ENCODE measurements at regions not wholly inside any gene's neighbourhood (a gene's known extent, or its start where the extent isn't known, plus 50 kb on each side); places are given as distances from the start of the nearest gene placed in this dataset.

DNA sequence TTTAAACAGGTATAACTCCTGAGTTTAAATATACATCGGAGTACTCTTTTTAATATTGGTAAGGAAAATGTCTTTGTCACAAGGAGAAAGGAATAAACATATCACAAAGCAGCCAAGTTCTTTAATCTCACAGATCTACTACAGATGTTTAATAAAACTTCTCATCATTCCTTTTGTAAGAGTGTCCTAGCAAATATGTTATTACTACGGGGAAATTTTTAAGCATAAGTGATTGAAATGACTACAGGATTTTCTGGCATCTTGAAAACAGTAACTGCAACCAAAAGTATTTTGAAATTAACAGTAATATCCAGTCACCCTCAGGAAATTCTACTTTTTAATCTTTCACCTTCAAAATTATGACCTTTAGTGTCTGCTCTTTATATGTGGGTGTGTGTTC is 403.1 kb downstream of the IRS1 start:
- DNase-seq (ENCODE audit: low read depth): no peak

DNA sequence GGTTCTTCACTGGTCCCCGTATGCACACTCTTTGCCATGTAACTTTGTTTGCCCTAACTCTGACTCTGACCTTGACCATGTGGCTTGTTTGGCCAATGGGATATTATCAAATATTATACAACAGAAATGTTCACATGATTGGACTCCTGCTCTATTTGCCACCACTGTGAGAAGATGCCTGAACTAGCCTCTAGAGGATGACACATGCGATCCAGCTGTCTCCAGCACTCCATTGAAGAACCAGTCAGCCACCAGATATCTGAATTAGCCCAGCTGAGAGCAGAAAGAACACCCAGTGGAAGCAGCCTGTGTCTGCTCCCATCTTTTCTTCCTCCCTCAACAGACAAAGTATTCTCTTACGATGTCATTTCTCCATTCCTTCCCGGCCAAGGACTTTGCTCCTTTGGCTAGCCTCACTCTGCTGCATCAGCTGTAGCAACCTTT is 412.1 kb downstream of the IRS1 start:
- DNase-seq (ENCODE audit: low read depth): no peak

GRCh38 chr2:226383461-226383860 is 416.2 kb downstream of the IRS1 start:
- DNase-seq (ENCODE audit: low read depth): no peak

GRCh38 chr2:226380679-226381078 is 418.9 kb downstream of the IRS1 start:
- DNase-seq (ENCODE audit: low read depth): no peak

GRCh38 chr2:226378753-226379705 is 420.6 kb downstream of the IRS1 start:
- DNase-seq (ENCODE audit: low read depth): no peak

GRCh38 chr2:226376516-226377180 is 423.0 kb downstream of the IRS1 start:
- no peak for DNase-seq (ENCODE audit: low read depth)

GRCh38 chr2:226366920-226367319 is 432.7 kb downstream of the IRS1 start:
- DNase-seq (ENCODE audit: low read depth): no peak

- no peak for DNase-seq (ENCODE audit: low read depth)
Observed at GRCh38 chr2:226364217-226364616, 435.4 kb downstream of the IRS1 start.

- DNase-seq (ENCODE audit: low read depth): peak; percentile 7
Observed at GRCh38 chr2:226362980-226363379, 436.6 kb downstream of the IRS1 start.

DNA sequence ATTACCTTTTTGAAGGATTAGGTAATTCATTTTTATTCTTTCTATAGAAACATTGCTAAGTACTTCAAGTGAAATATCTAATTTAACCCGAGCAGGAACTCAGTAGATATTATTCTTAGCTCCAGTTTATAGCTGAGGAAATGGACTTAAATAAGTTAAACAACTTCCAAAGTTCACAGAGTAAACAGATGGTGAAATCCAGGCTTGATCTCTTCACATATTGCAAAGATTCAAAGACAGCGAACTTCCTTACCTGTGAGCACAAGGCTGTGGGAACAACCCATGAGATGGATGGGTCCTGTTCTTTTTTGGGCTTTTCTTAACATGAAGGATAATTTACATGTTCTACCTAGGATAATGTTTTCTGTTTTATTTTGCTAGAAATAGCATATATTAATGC is 439.0 kb downstream of the IRS1 start:
- no peak for DNase-seq (ENCODE audit: low read depth)

DNA sequence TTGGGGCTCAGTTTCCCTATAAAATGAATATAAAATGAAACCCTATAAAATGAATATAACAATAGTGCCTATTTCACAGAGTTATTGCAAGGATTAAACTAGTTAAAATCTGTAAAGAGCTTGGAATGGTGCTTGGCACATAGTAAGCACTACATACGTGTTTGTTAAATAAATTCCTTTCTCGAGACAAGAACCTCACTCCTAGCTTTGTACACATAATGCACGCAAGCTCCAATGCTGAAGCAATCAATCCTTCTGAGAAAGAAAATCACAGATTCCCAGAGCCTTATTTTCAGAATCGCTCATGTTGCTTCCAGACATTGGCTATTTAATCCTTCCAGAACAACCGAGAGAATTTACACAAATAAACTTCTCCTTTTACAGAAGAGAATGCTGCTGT is 440.9 kb downstream of the IRS1 start:
- DNase-seq (ENCODE audit: low read depth): no peak

DNA sequence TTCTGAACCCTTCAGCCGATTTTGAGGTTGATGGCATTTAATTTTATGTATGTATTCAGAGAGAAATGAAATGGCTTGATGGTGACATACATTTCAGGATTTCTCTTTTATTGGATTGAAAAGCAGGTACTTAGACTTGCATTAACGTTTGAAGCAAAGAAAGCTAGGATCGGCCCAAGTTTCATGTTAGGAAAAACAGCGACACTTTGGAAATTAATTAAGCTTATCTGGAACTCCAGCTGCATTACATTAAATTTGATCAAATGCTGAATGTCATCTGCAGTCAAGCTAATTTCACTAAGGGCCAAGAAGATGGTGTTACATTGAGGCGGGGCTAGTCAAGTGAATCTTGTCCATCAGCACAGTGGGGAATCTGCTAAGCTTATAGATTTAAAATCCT is 441.8 kb downstream of the IRS1 start:
- no peak for DNase-seq (ENCODE audit: low read depth)

DNA sequence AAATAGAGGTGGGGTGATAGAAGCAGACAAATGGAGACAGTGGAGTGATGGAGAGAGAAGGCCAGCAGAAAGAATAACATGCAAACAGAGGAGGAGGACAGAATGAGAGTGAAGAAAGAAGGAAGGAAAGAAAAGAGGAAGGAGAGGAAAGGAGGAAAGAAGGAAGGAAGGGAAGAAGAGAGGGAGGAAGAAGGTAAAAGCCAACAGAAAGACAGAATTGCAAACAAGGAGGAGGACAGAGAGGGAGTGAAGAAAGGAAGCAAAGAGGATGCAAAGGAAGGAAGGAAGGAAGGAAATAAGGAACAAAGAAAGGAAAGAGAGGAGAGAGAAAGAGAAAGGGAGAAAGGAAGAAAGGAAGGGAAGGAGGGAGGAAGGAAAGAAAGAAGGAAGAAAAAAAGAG is 444.0 kb downstream of the IRS1 start:
- no peak for DNase-seq (ENCODE audit: low read depth)

DNA sequence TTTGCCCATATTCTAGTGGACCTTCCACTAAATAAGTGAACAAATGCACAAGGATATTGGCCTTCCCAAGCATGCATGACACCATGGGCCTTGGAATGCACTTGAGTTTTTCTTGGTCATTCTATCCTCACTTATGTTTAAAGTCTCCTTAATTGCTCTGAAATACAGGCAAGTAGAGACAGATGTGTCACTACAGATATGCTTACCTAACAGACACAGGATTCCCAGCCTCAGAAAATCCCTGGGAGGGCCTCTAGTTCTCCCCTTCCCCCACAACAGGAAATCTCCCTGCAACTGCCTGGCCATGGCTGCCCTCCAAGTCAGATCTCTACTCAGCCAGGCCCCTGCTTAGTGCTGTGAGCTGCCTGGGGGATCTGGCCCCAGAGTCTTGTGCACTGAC is 445.2 kb downstream of the IRS1 start:
- peak; percentile 63 for DNase-seq (ENCODE audit: low read depth)

DNA sequence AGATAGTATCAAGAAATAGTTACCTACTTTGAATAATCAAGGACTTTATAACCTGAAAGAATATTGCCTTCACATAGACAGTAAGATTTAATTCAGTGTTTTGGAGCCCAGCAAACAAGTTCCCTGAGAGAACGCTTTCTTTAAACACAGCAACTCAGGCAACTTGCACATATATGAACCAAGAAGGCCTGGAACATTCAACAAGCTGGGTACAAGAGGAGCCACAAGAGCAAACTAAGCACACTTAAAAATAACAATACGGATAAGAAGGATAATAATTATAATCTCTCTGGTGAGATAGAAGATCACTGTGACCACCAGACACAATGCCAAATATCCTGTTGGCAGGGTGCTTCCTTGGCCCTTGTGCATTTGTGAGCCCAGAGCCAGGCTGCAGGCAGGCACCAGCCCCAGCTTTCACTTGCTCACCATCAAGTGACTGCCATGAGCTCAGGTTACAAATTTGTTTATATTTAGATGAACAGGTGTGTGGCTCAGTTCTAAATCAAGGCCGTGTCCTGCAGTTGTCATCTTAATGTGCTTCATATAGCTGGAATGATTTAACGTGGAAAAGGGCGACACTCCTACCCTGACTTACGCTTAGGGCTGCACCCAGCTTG is 446.6 kb downstream of the IRS1 start:
- no peak for DNase-seq (ENCODE audit: low read depth)

DNA sequence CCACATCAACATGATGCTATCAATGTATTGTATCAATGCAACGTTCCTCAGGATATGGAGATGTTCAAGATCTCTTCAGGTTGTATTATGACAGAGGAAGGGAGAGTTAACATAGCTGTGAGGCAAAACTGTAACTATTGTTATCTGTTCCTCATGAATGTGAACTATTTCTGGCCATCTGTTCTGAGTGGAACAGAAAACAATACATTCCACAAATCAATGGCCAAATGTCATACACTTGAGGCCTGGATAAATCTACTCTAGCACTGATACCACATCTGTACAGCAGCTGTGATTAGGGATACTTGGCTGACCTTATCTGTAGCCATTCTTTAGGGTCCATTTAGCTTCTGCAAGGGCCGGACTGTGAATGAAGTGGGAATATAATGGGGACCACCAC is 447.9 kb downstream of the IRS1 start:
- no peak for DNase-seq (ENCODE audit: low read depth)

DNA sequence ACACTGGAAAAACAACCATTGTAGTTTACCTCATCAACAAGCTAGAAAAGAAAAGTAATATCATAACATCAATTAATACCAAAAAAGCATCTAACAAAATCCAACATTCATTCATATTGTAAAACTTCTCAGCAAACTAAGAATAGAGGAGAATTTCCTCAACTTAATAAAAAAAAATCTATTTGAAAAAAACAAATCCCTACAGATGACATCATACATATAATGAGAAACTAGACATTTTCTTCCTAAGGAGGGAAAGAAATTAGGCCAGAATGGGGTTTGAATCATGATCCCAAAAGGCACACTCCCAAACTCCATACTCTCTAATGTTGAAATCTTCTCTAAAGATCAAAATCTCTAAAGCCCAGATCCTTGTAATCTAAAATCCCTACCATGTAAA is 460.0 kb downstream of the IRS1 start:
- DNase-seq (ENCODE audit: low read depth): no peak

DNA sequence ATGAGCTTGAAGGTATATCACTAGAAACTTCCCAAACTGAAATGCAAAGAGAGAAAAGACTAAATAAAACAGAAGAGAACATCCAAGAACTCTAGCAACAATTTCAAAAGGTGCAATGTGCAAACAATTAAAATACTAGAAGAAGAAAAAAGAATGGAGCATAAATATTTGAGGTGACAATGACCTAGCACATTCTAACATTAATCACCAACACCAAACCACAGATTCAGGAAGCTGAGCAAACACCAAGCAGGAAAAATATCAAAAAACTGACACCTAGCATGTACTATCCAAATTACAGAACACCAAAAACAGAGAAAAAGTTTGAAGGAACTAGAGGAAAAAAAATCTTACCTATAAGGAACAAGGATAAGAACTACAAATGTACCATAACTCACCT is 460.8 kb downstream of the IRS1 start:
- DNase-seq (ENCODE audit: low read depth): no peak

DNA sequence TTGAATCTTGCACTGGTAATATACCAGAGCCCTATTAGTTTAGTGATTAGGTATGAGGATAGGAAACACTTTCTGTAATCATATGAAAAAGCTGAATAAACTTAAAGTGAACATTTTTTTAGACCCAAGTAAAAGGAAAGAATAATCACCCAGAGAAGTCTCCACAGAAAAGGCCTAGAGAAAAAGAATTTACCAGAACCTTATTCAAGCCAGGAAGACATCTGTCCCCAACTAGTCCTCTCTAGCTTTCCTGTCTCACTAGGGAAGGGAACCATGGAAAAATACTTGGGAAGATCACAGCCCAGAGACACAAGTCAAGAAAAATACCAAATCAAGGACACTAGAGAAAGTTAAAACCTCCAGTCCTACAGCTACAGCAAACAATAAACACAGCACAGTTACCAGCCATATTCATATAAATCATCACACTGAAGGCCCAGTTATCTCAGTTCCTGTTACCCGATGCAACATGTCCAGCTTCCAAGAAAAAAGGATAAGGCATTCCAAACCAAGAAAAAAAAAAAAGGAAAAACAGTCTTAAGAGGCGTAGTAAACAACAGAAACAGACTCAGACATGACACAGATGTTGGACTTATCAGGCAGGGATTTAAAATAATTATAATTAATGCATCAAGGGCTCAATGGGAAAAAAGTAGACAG is 461.5 kb downstream of the IRS1 start:
- no peak for DNase-seq (ENCODE audit: low read depth)

GRCh38 chr2:226336283-226336682 is 463.3 kb downstream of the IRS1 start:
- DNase-seq (ENCODE audit: low read depth): no peak

DNA sequence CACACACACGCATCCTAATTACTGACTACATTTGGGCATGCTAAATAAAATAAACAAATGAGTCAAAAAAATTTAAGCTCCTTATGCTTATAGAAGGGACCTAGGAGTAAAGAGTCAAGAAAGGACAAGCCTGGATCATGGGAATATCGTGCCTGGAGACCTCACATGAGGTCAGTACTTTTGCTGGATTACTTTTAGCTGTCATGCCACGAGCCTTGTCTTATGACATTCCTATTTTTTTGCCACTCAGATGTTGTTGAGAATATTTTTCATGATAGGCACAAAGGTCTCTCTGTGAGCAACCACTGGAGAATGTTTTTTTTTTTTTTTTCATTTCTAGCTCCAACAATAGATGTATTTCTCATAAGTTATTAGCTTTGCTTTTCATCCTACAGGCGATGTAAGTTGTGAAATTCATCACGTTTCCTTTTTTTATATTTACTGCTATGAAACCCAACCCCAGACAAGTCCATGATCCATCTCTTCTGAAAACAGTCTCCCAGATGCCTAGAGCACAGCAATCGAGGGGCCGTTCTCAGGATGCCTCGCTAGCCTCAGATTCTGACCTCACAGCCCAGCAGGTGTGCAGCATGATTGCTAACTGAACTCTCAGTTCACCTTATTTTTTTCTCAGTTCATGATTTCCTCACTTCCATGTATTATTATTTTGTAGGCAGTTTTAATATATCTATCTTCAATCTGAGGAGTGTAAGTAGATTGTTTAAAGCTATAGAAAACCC is 464.5 kb downstream of the IRS1 start:
- DNase-seq (ENCODE audit: low read depth): no peak

All from Daoy (cell line).